Ovary (tissue), 3 donors: ENCODE measurements at regions not wholly inside any gene's neighbourhood (a gene's known extent, or its start where the extent isn't known, plus 50 kb on each side); places are given as distances from the start of the nearest gene placed in this dataset.

Experiments
- CTCF ChIP-seq, 3 donors: fragments of 450-650 bp in 2 of 3; fragments of 200-600 bp in 1 of 3; IDR thresholded peaks; one replicate each; pipeline versions ENCODE4 v1.5.1 to v1.8.0; 2016 to 2022; ENCODE audit warnings: antibody characterized with exemption in 3 of 3, mild to moderate bottlenecking in 1 of 3
- EP300 ChIP-seq: sonication (generic); formaldehyde crosslinking; IDR thresholded peaks from one replicate; pipeline ENCODE4 v1.6.1; 2017; ENCODE audit warnings: antibody characterized with exemption
- POLR2A ChIP-seq: fragments of 450-650 bp; IDR thresholded peaks from one replicate; pipeline ENCODE4 v1.6.1; 2017; ENCODE audit warnings: antibody characterized with exemption, mild to moderate bottlenecking, moderate library complexity
- donor health status: DM: no; HTN: no; CAD: no.

GRCh38 chr9:110125207-110125751 lies 82.7 kb downstream of the C9orf152 start:
- TF ChIP-seq CTCF (IDR thresholded peaks at IDR 0.05) (no peak), POLR2A (peak; percentile 49), EP300 (peak; percentile 36)
